Esophagus squamous epithelium (tissue), 5 donors: ENCODE measurements at regions not wholly inside any gene's neighbourhood (a gene's known extent, or its start where the extent isn't known, plus 50 kb on each side); places are given as distances from the start of the nearest gene placed in this dataset.

Experiments
- DNase-seq: peaks from one replicate; lab custom pipeline; 2025; lab: John Stamatoyannopoulos, UW
- H3K27ac ChIP-seq, 4 donors: fragments of 200-600 bp; sonication (generic); one replicate each; pipeline ENCODE4 v1.5.1; 2016 to 2019; ENCODE audit warnings: mild to moderate bottlenecking in 1 of 4
- H3K27me3 ChIP-seq, 4 donors: fragments of 200-600 bp; sonication (generic); 1 replicate in 3 of 4; 2 replicates in 1 of 4; pipeline versions ENCODE4 v1.5.1 to v1.6.0; 2017 to 2021; ENCODE audit warnings: antibody characterized with exemption in 1 of 4
- H3K36me3 ChIP-seq, 3 donors: fragments of 200-600 bp; sonication (generic); one replicate each; pipeline ENCODE4 v1.5.1; 2016 to 2019
- H3K4me1 ChIP-seq, 3 donors: fragments of 200-600 bp; sonication (generic); one replicate each; pipeline ENCODE4 v1.5.1; 2017 to 2019
- H3K4me3 ChIP-seq, 4 donors: fragments of 200-600 bp; sonication (generic); 1 replicate in 3 of 4; 2 replicates in 1 of 4; pipeline ENCODE4 v1.5.1; 2016 to 2019; ENCODE audit warnings: mild to moderate bottlenecking in 2 of 4, moderate library complexity in 1 of 4
- H3K9me3 ChIP-seq, 3 donors: fragments of 200-600 bp; sonication (generic); one replicate each; pipeline ENCODE4 v1.5.1; 2016 to 2019
- POLR2A ChIP-seq, 4 donors: fragments of 450-650 bp; IDR thresholded peaks; one replicate each; pipeline ENCODE4 v1.6.1; 2017; ENCODE audit warnings: antibody characterized with exemption in 4 of 4, mild to moderate bottlenecking in 4 of 4, moderate library complexity in 3 of 4
- WGBS, 2 donors: methylation state at CpG; one replicate each; pipeline ENCODE4 v1.1.5; 2018; 5-methylcytosine and 5-hydroxymethylcytosine counted together
- intact Hi-C: fragments of 100-400 bp; cut with DNase I; formaldehyde crosslinking; loops from one replicate; pipeline ENCODE4 v1.15.0; 2022
- TF ChIP-seq, protein P1 (sequence below), 6 experiments: fragments of 450-650 bp in 4 of 6; fragments of 200-600 bp in 2 of 6; sonication (generic) in 2 of 6; IDR thresholded peaks; one replicate each; pipeline ENCODE4 v1.5.1; 2016 to 2019; ENCODE audit warnings: antibody characterized with exemption in 6 of 6, mild to moderate bottlenecking in 4 of 6, moderate library complexity in 4 of 6
- donor health status: DM: yes; HTN: yes; CAD: no.

DNA sequence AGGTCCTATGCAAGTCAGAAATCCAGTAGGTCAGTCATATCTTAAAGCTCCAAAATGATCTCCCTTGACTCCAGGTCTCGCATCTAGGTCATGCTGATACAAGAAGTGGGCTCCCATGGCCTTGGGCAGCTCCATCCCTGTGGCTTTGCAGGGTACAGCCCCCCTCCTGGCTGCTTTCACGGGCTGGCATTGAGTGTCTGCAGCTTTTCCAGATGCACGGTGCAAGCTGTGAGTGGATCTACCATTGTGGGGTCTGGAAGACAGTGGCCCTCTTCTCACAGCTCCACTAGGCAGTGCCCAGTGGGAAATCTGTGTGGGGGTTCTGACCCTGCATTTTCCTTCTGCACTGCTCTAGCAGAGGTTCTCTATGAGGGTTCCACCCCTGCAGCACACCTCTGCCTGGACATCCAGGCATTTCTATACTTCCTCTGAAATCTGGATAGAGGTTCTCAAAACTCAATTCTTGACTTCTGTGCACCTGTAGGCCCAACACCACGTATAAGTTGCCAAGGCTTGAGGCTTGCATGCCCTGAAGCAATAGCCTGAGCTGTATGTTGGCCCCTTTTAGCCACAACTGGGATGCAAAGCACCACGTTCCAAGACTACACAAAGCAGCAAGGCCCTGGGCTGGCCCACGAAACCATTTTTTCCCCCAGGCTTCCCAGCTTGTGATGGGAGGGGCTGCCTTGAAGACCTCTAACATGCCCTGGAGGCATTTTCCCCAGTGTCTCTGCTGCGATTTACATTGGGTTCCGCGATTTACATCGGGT, 472.7 kb downstream of the NPHP4 start:
- intact Hi-C loops: loop anchor here (10.0 kb wide), 1 partner anchor 105 kb away; no protein-coding TSS in a partner anchor
- Histone ChIP-seq H3K4me3 (no peak overlapping the region), H3K4me1 (no peaks in the 10 kb centered on the region), H3K27ac (no peak overlapping the region), H3K9me3 (no peaks in the 10 kb centered on the region), H3K27me3 (peaks cover 0 to 77% (median 0%) of the 10 kb centered on the region in 4 donors), H3K36me3 (no peaks in the 10 kb centered on the region)
- 65 to 76% methylated on average over 8 to 9 of the region's 10 CpGs for WGBS, 2 donors
- no peak for DNase-seq
- TF ChIP-seq POLR2A (IDR thresholded peaks at IDR 0.05): no peak
- TF ChIP-seq, protein P1, sequence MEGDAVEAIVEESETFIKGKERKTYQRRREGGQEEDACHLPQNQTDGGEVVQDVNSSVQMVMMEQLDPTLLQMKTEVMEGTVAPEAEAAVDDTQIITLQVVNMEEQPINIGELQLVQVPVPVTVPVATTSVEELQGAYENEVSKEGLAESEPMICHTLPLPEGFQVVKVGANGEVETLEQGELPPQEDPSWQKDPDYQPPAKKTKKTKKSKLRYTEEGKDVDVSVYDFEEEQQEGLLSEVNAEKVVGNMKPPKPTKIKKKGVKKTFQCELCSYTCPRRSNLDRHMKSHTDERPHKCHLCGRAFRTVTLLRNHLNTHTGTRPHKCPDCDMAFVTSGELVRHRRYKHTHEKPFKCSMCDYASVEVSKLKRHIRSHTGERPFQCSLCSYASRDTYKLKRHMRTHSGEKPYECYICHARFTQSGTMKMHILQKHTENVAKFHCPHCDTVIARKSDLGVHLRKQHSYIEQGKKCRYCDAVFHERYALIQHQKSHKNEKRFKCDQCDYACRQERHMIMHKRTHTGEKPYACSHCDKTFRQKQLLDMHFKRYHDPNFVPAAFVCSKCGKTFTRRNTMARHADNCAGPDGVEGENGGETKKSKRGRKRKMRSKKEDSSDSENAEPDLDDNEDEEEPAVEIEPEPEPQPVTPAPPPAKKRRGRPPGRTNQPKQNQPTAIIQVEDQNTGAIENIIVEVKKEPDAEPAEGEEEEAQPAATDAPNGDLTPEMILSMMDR (IDR thresholded peaks at IDR 0.05): no peak

DNA sequence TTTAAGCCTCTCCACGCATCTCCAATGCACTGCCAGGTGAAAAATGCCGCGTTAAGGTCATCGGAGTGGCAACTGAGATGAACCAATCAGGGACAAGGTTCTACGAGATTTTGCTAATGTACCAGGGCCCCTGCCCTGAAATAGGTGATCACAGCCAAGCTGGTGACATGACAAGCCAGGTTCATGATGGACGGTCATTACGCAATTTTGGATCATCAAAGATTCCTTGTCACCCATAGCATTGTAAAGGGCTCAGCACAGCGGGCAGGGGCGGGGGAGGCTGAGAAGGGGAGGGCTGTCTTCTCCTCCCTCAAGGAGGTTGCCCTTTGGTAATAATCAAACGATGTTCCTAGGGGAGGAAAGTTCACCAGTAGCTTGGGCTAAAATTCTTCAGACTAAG, 475.5 kb downstream of the NPHP4 start:
- intact Hi-C loops: loop anchor here (10.0 kb wide), 1 partner anchor 108 kb away; no protein-coding TSS in a partner anchor
- Histone ChIP-seq H3K9me3 (no peaks in the 10 kb centered on the region), H3K27me3 (peaks cover 0 to 84% (median 0%) of the 10 kb centered on the region in 4 donors), H3K4me1 (peaks cover 0 to 9% (median 0%) of the 10 kb centered on the region in 3 donors), H3K27ac (no peak overlapping the region), H3K4me3 (no peak overlapping the region), H3K36me3 (no peaks in the 10 kb centered on the region)
- no peak for TF ChIP-seq POLR2A (IDR thresholded peaks at IDR 0.05)
- TF ChIP-seq, protein P1 (IDR thresholded peaks at IDR 0.05): no peak
- no peak for DNase-seq
- WGBS, 2 donors: 65 to 70% methylated on average over 8 to 10 of the region's 10 CpGs

DNA sequence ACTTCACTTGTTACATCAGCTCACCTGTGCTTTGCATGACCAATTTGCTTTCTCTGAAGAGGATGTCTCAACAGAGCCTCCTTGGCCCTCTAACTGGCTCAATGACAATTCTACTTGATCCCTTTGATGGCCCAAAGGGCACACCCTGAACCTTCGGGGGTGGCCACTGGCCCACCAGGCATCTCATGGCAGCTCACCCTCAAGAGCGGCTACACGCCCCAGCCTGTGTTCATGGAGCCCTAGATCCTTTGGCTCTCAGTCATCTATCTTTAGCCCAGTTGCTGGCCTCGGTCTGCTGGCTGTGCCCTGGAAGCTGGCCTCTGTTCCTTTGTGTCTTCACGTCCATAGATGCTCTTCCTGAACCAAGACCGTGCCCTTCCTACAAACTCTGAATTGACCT, 476.7 kb downstream of the NPHP4 start:
- H3K27me3 ChIP-seq: peaks cover 0 to 84% (median 2%) of the 10 kb centered on the region in 4 donors
- no peak overlapping the region for H3K4me3 ChIP-seq
- no peak overlapping the region for H3K27ac ChIP-seq
- intact Hi-C loops: loop anchor here (10.0 kb wide), 1 partner anchor 109 kb away; no protein-coding TSS in a partner anchor
- peaks cover 0 to 9% (median 0%) of the 10 kb centered on the region in 3 donors for H3K4me1 ChIP-seq
- TF ChIP-seq, protein P1 (IDR thresholded peaks at IDR 0.05): no peak
- TF ChIP-seq POLR2A (IDR thresholded peaks at IDR 0.05): no peak
- 73 to 79% methylated on average over 6 of the region's 6 CpGs for WGBS, 2 donors
- H3K36me3 ChIP-seq: no peaks in the 10 kb centered on the region
- no peaks in the 10 kb centered on the region for H3K9me3 ChIP-seq
- no peak for DNase-seq

DNA sequence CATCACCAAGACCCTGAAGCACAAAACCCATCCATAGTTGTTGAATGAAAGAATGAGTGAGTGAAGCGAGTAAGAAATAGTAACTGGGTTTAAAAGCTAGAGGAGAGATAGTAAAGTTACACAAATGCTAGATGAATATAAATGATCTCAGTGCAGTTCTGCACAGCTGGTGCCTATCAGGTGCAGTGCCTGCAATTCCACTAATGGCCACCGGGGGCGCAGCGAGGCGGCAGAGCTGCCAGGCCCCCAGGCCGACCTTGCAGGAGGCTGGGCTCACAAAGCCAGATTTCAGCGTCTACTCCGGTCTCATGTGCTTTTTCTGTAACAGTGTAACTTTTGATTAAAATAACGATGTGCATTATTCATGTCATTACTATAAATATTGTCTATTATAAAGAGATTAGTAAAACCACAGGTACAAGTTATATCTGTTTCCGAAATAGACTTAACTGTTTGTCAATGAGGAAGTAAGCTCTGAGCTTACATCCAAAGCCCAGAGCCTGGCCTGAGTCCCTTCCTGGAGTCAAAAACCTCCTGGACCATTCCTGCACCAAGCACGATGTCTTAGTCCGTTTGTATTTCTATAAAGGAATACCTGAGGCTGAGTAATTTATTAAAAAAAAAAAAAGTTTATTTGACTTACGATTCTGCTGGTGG, 477.6 kb downstream of the NPHP4 start:
- TF ChIP-seq, protein P1 (IDR thresholded peaks at IDR 0.05): peak; percentile 95 to 100 (median 97)
- TF ChIP-seq POLR2A (IDR thresholded peaks at IDR 0.05): no peak
- 20 to 23% methylated on average over 13 of the region's 13 CpGs for WGBS, 2 donors
- intact Hi-C loops: loop anchor here (5.0 to 10.0 kb wide), 2 partner anchors 110 to 233 kb away; no protein-coding TSS in a partner anchor

More for the DNA sequence above, 477.6 kb downstream of the NPHP4 start:
- Histone ChIP-seq H3K9me3 (no peaks in the 10 kb centered on the region), H3K4me3 (no peak overlapping the region), H3K4me1 (peaks cover 0 to 12% (median 0%) of the 10 kb centered on the region in 3 donors), H3K27me3 (peaks cover 0 to 86% (median 2%) of the 10 kb centered on the region in 4 donors), H3K36me3 (no peaks in the 10 kb centered on the region), H3K27ac (no peak overlapping the region)
- DNase-seq: no peak
